Peyer's patch (tissue), 4 donors: ENCODE measurements at regions not wholly inside any gene's neighbourhood (a gene's known extent, or its start where the extent isn't known, plus 50 kb on each side); places are given as distances from the start of the nearest gene placed in this dataset.

Source experiments
- DNase-seq, 3 donors: peaks; one replicate each; pipeline ENCODE4 v3.0.0-alpha.2; 2017 to 2019
- H3K27ac ChIP-seq, 4 donors: fragments of 200-600 bp; sonication (generic); one replicate each; pipeline ENCODE4 v1.5.1; 2016 to 2019
- H3K27me3 ChIP-seq, 2 donors: fragments of 200-600 bp; sonication (generic); one replicate each; pipeline ENCODE4 v1.5.1; 2019
- H3K36me3 ChIP-seq, 3 donors: fragments of 200-600 bp; sonication (generic); one replicate each; pipeline ENCODE4 v1.5.1; 2016 to 2019
- H3K4me1 ChIP-seq, 4 donors: fragments of 200-600 bp; sonication (generic); one replicate each; pipeline ENCODE4 v1.5.1; 2016 to 2019
- H3K4me3 ChIP-seq, 4 donors: fragments of 200-600 bp; sonication (generic); 1 replicate in 3 of 4; 2 replicates in 1 of 4; pipeline ENCODE4 v1.5.1; 2016 to 2019; ENCODE audit warnings: mild to moderate bottlenecking in 1 of 4
- H3K9me3 ChIP-seq, 4 donors: fragments of 200-600 bp; sonication (generic); one replicate each; pipeline ENCODE4 v1.5.1; 2016 to 2019; ENCODE audit warnings: mild to moderate bottlenecking in 1 of 4
- CTCF ChIP-seq, 6 experiments: fragments of 450-650 bp in 4 of 6; fragments of 200-600 bp in 2 of 6; sonication (generic) in 1 of 6; IDR thresholded peaks; one replicate each; pipeline ENCODE4 v1.5.1; 2017 to 2019; ENCODE audit warnings: antibody characterized with exemption in 6 of 6, mild to moderate bottlenecking in 3 of 6, moderate library complexity in 1 of 6
- POLR2A ChIP-seq, 2 donors: fragments of 450-650 bp; IDR thresholded peaks; one replicate each; pipeline ENCODE4 v1.5.1; 2017; ENCODE audit warnings: antibody characterized with exemption in 2 of 2, mild to moderate bottlenecking in 2 of 2, moderate library complexity in 2 of 2

- no peak overlapping the region for H3K4me3 ChIP-seq
- no peaks in the 10 kb centered on the region for H3K27me3 ChIP-seq
- TF ChIP-seq POLR2A (IDR thresholded peaks at IDR 0.05): no peak
- no peak for TF ChIP-seq CTCF (IDR thresholded peaks at IDR 0.05)
- no peak for DNase-seq
- no peak overlapping the region for H3K27ac ChIP-seq
- no peaks in the 10 kb centered on the region for H3K36me3 ChIP-seq
- no peaks in the 10 kb centered on the region for H3K4me1 ChIP-seq
- H3K9me3 ChIP-seq: no peaks in the 10 kb centered on the region
Observed at GRCh38 chr14:54121466-54122027, 164.9 kb upstream of the BMP4 start.

- Histone ChIP-seq H3K36me3 (no peaks in the 10 kb centered on the region), H3K9me3 (no peaks in the 10 kb centered on the region), H3K4me1 (no peaks in the 10 kb centered on the region), H3K27me3 (no peaks in the 10 kb centered on the region), H3K4me3 (no peak overlapping the region), H3K27ac (no peak overlapping the region)
- TF ChIP-seq CTCF (IDR thresholded peaks at IDR 0.05) (no peak), POLR2A (IDR thresholded peaks at IDR 0.05) (no peak)
- no peak for DNase-seq
Observed at GRCh38 chr14:54123841-54124240, 167.2 kb upstream of the BMP4 start.

- no peak for DNase-seq
- H3K4me3 ChIP-seq: no peak overlapping the region
- no peaks in the 10 kb centered on the region for H3K27me3 ChIP-seq
- H3K27ac ChIP-seq: no peak overlapping the region
- no peaks in the 10 kb centered on the region for H3K36me3 ChIP-seq
- H3K4me1 ChIP-seq: no peaks in the 10 kb centered on the region
- no peaks in the 10 kb centered on the region for H3K9me3 ChIP-seq
- TF ChIP-seq POLR2A (IDR thresholded peaks at IDR 0.05): no peak
- no peak for TF ChIP-seq CTCF (IDR thresholded peaks at IDR 0.05)
Observed at GRCh38 chr14:54125109-54125508, 168.5 kb upstream of the BMP4 start.

- H3K27me3 ChIP-seq: no peaks in the 10 kb centered on the region
- H3K27ac ChIP-seq: no peak overlapping the region
- TF ChIP-seq CTCF (IDR thresholded peaks at IDR 0.05): no peak
- TF ChIP-seq POLR2A (IDR thresholded peaks at IDR 0.05): no peak
- H3K4me1 ChIP-seq: no peaks in the 10 kb centered on the region
- no peak overlapping the region for H3K4me3 ChIP-seq
- H3K36me3 ChIP-seq: no peaks in the 10 kb centered on the region
- DNase-seq: no peak
- H3K9me3 ChIP-seq: no peaks in the 10 kb centered on the region
Observed at GRCh38 chr14:54126947-54127346, 170.3 kb upstream of the BMP4 start.

- no peak for DNase-seq
- Histone ChIP-seq H3K27ac (no peak overlapping the region), H3K27me3 (no peaks in the 10 kb centered on the region), H3K36me3 (no peaks in the 10 kb centered on the region), H3K4me1 (no peaks in the 10 kb centered on the region), H3K9me3 (no peaks in the 10 kb centered on the region), H3K4me3 (no peak overlapping the region)
- TF ChIP-seq CTCF (IDR thresholded peaks at IDR 0.05) (no peak), POLR2A (IDR thresholded peaks at IDR 0.05) (no peak)
Observed at GRCh38 chr14:54127526-54127925, 170.9 kb upstream of the BMP4 start.
